Keratinocyte (primary cell): ENCODE measurements at regions not wholly inside any gene's neighbourhood (a gene's known extent, or its start where the extent isn't known, plus 50 kb on each side); places are given as distances from the start of the nearest gene placed in this dataset.

Source experiments
- DNase-seq: peaks from one replicate; pipeline ENCODE4 v3.0.0-alpha.2; 2011; ENCODE audit warnings: low read depth, missing footprints, low spot score
- FAIRE-seq: peaks from 2 replicates; lab custom pipeline; 2011; peaks lifted over from hg19 to GRCh38; lab: Jason Lieb, UNC
- H2AFZ ChIP-seq: 2 replicates; pipeline ENCODE4 v1.6.0; 2012; ENCODE audit warnings: low read length, control low read depth, inconsistent platforms; ENCODE audit not compliant: control insufficient read depth
- H3K27ac ChIP-seq: 2 replicates; pipeline ENCODE4 v1.5.1; 2011; ENCODE audit warnings: low read length; ENCODE audit not compliant: control insufficient read depth, insufficient read depth
- H3K27me3 ChIP-seq: 3 replicates; pipeline ENCODE4 v1.6.0; 2011; ENCODE audit warnings: low read length; ENCODE audit not compliant: control insufficient read depth, insufficient read depth; ENCODE audit errors: extremely low read depth
- H3K36me3 ChIP-seq, 2 experiments: 2 replicates in 1 of 2; 3 replicates in 1 of 2; pipeline ENCODE4 v1.5.1; 2011; ENCODE audit warnings: low read length in 2 of 2, mild to moderate bottlenecking in 1 of 2; ENCODE audit not compliant: control insufficient read depth in 2 of 2, insufficient read depth in 2 of 2; ENCODE audit errors: extremely low read depth in 1 of 2
- H3K4me1 ChIP-seq: 3 replicates; pipeline ENCODE4 v1.5.1; 2011; ENCODE audit warnings: low read length; ENCODE audit not compliant: control insufficient read depth, insufficient read depth; ENCODE audit errors: extremely low read depth
- H3K4me2 ChIP-seq: 3 replicates; pipeline ENCODE4 v1.6.0; 2011; ENCODE audit warnings: low read depth, low read length; ENCODE audit not compliant: control insufficient read depth, insufficient read depth; ENCODE audit errors: extremely low read depth
- H3K4me3 ChIP-seq, 3 experiments: fragments of 200-600 bp in 1 of 3; sonication (generic) in 1 of 3; 2 replicates in 2 of 3; 3 replicates in 1 of 3; pipeline ENCODE4 v1.5.1; 2011 to 2016; ENCODE audit warnings: low read length in 3 of 3, mild to moderate bottlenecking in 3 of 3, control low read depth in 2 of 3, inconsistent platforms in 1 of 3, low read depth in 1 of 3, mixed read lengths in 1 of 3, mixed run types in 1 of 3, moderate library complexity in 1 of 3; ENCODE audit not compliant: control insufficient read depth in 2 of 3, insufficient read depth in 2 of 3; ENCODE audit errors: extremely low read depth in 1 of 3
- H3K79me2 ChIP-seq: 2 replicates; pipeline ENCODE4 v1.6.0; 2012; ENCODE audit warnings: low read length; ENCODE audit not compliant: control insufficient read depth, insufficient read depth
- H3K9ac ChIP-seq: 3 replicates; pipeline ENCODE4 v1.6.0; 2011; ENCODE audit warnings: low read length; ENCODE audit not compliant: control insufficient read depth, insufficient read depth; ENCODE audit errors: extremely low read depth
- H3K9me1 ChIP-seq: 3 replicates; pipeline ENCODE4 v1.6.0; 2011; ENCODE audit warnings: low read length; ENCODE audit not compliant: control insufficient read depth, insufficient read depth; ENCODE audit errors: extremely low read depth
- H3K9me3 ChIP-seq: 2 replicates; pipeline ENCODE4 v1.5.1; 2012; ENCODE audit warnings: low read depth, low read length; ENCODE audit not compliant: control insufficient read depth
- H4K20me1 ChIP-seq: 3 replicates; pipeline ENCODE4 v1.6.0; 2011; ENCODE audit warnings: low read length; ENCODE audit not compliant: control insufficient read depth, insufficient read depth; ENCODE audit errors: extremely low read depth
- CTCF ChIP-seq, 3 experiments: IDR thresholded peaks in 1 of 3; conservative IDR thresholded peaks in 1 of 3; optimal IDR thresholded peaks in 1 of 3; 2 replicates in 2 of 3; 3 replicates in 1 of 3; pipeline versions ENCODE3 to v1.5.1; 2011; ENCODE audit warnings: low read length in 3 of 3, mild to moderate bottlenecking in 3 of 3, moderate library complexity in 2 of 3, control low read depth in 1 of 3, inconsistent platforms in 1 of 3; ENCODE audit not compliant: insufficient read depth in 2 of 3; ENCODE audit errors: extremely low read depth in 1 of 3
- EZH2 ChIP-seq: IDR thresholded peaks from one replicate; pipeline ENCODE4 v1.6.1; 2012; ENCODE audit warnings: inconsistent platforms, mild to moderate bottlenecking, low read length, moderate library complexity
- dilution Hi-C: fragments of 300-500 bp; cut with MboI; formaldehyde crosslinking; loops from one replicate; pipeline ENCODE4 v1.7.0; 2020; ENCODE audit warnings: low sequenced_read_pairs; ENCODE audit not compliant: extremely low pct_ligation_motif_present

GRCh38 chr1:38198099-38198498 lies 151.5 kb upstream of the POU3F1 start:
- FAIRE-seq (no peak), DNase-seq (no peak)
- Histone ChIP-seq H3K36me3 (peaks cover 0 to 2% of the 10 kb centered on the region in 2 experiments), H3K9me3 (no peaks in the 10 kb centered on the region), H3K4me2 (no peak overlapping the region), H3K27ac (no peak overlapping the region), H4K20me1 (no peaks in the 10 kb centered on the region), H3K4me1 (no peaks in the 10 kb centered on the region), H3K79me2 (no peaks in the 10 kb centered on the region), H2AFZ (no peak overlapping the region), H3K4me3 (no peak overlapping the region), H3K9me1 (no peaks in the 10 kb centered on the region), H3K27me3 (no peaks in the 10 kb centered on the region), H3K9ac (no peak overlapping the region)
- dilution Hi-C loops, result no loop called here
- TF ChIP-seq CTCF (optimal IDR thresholded peaks at IDR 0.05 in 1 of 3, IDR thresholded peaks at IDR 0.05 in 1 of 3, conservative IDR thresholded peaks at IDR 0.05 in 1 of 3; ENCODE audit: extremely low read depth in 1 of 3, insufficient read depth in 2 of 3, low read length in 3 of 3) (no peak), EZH2 (no peak)

- DNase-seq (no peak), FAIRE-seq (no peak)
- Histone ChIP-seq H3K4me3 (no peak overlapping the region), H3K79me2 (no peaks in the 10 kb centered on the region), H3K4me2 (no peak overlapping the region), H3K27me3 (no peaks in the 10 kb centered on the region), H3K9me1 (no peaks in the 10 kb centered on the region), H3K36me3 (peaks cover 0 to 2% of the 10 kb centered on the region in 2 experiments), H2AFZ (no peak overlapping the region), H3K9ac (no peak overlapping the region), H3K27ac (no peak overlapping the region), H4K20me1 (no peaks in the 10 kb centered on the region), H3K9me3 (no peaks in the 10 kb centered on the region), H3K4me1 (no peaks in the 10 kb centered on the region)
- dilution Hi-C loops, result no loop called here
- TF ChIP-seq EZH2, result no peak
- no peak for TF ChIP-seq CTCF (optimal IDR thresholded peaks at IDR 0.05 in 1 of 3, IDR thresholded peaks at IDR 0.05 in 1 of 3, conservative IDR thresholded peaks at IDR 0.05 in 1 of 3; ENCODE audit: extremely low read depth in 1 of 3, insufficient read depth in 2 of 3, low read length in 3 of 3)
Measured at GRCh38 chr1:38197312-38198061, 150.9 kb upstream of the POU3F1 start.
